H9 (cell line): ENCODE measurements at regions not wholly inside any gene's neighbourhood (a gene's known extent, or its start where the extent isn't known, plus 50 kb on each side); places are given as distances from the start of the nearest gene placed in this dataset.
A peak's percentile ranks its signal among the peaks of the same experiment; 100 is the strongest.

Experiments
- DNase-seq: peaks from one replicate; pipeline ENCODE4 v3.0.0-alpha.2; 2017
- H2AFZ ChIP-seq: one replicate; pipeline ENCODE4 v1.6.1; 2013; ENCODE audit warnings: mild to moderate bottlenecking, low read length, control low read depth, moderate library complexity
- H2AK5ac ChIP-seq: 2 replicates; pipeline ENCODE4 v1.6.1; 2013; ENCODE audit warnings: low read length, control low read depth, mixed read lengths; ENCODE audit not compliant: insufficient read length
- H2BK120ac ChIP-seq: one replicate; pipeline ENCODE4 v1.6.1; 2013; ENCODE audit warnings: low read depth, mild to moderate bottlenecking, low read length, control low read depth, inconsistent platforms; ENCODE audit not compliant: poor library complexity, severe bottlenecking
- H2BK12ac ChIP-seq: 2 replicates; pipeline ENCODE4 v1.6.1; 2013; ENCODE audit warnings: low read length, control low read depth, mixed read lengths, low read depth; ENCODE audit not compliant: insufficient read length
- H2BK15ac ChIP-seq: 2 replicates; pipeline ENCODE4 v1.6.1; 2013; ENCODE audit warnings: low read depth, low read length, control low read depth
- H2BK20ac ChIP-seq: one replicate; pipeline ENCODE4 v1.6.1; 2013; ENCODE audit warnings: low read depth, mild to moderate bottlenecking, low read length, control low read depth, inconsistent platforms; ENCODE audit not compliant: poor library complexity, severe bottlenecking
- H2BK5ac ChIP-seq: 2 replicates; pipeline ENCODE4 v1.6.1; 2013; ENCODE audit warnings: low read length, control low read depth, mixed read lengths; ENCODE audit not compliant: insufficient read length
- H3K14ac ChIP-seq: 2 replicates; pipeline ENCODE4 v1.6.1; 2013; ENCODE audit warnings: low read length, control low read depth; ENCODE audit not compliant: insufficient read depth
- H3K18ac ChIP-seq: 2 replicates; pipeline ENCODE4 v1.6.1; 2013; ENCODE audit warnings: low read depth, mild to moderate bottlenecking, mixed read lengths, low read length, control low read depth; ENCODE audit not compliant: insufficient read length
- H3K23ac ChIP-seq: 2 replicates; pipeline ENCODE4 v1.6.1; 2013; ENCODE audit warnings: low read length, control low read depth, mixed read lengths, low read depth; ENCODE audit not compliant: insufficient read length
- H3K23me2 ChIP-seq: 2 replicates; pipeline ENCODE4 v1.6.1; 2013; ENCODE audit warnings: low read depth, mild to moderate bottlenecking, mixed read lengths, low read length, control low read depth; ENCODE audit not compliant: insufficient read length, poor library complexity, severe bottlenecking
- H3K27ac ChIP-seq: 2 replicates; pipeline ENCODE4 v1.5.1; 2013; ENCODE audit warnings: low read length, control low read depth, mixed read lengths, low read depth; ENCODE audit not compliant: insufficient read length
- H3K27me3 ChIP-seq: 2 replicates; pipeline ENCODE4 v1.6.1; 2013; ENCODE audit warnings: low read length, control low read depth, inconsistent platforms; ENCODE audit not compliant: insufficient read depth
- H3K4ac ChIP-seq: 2 replicates; pipeline ENCODE4 v1.6.1; 2013; ENCODE audit warnings: low read depth, mild to moderate bottlenecking, control low read depth, inconsistent platforms, low read length, moderate library complexity
- H3K4me1 ChIP-seq: 2 replicates; pipeline ENCODE4 v1.6.1; 2013; ENCODE audit warnings: low read length, control low read depth, inconsistent platforms; ENCODE audit not compliant: insufficient read depth
- H3K4me2 ChIP-seq: 2 replicates; pipeline ENCODE4 v1.6.1; 2013; ENCODE audit warnings: low read length, control low read depth, mixed read lengths; ENCODE audit not compliant: insufficient read length, insufficient read depth
- H3K56ac ChIP-seq: 2 replicates; pipeline ENCODE4 v1.6.1; 2013; ENCODE audit warnings: low read depth, mild to moderate bottlenecking, mixed read lengths, low read length, control low read depth; ENCODE audit not compliant: insufficient read length
- H3K79me1 ChIP-seq: 2 replicates; pipeline ENCODE4 v1.6.1; 2013; ENCODE audit warnings: low read depth, mild to moderate bottlenecking, moderate library complexity, low read length, control low read depth, inconsistent platforms; ENCODE audit not compliant: insufficient read depth, poor library complexity, severe bottlenecking
- H3K79me2 ChIP-seq: 2 replicates; pipeline ENCODE4 v1.6.1; 2013; ENCODE audit warnings: low read length, control low read depth, inconsistent platforms; ENCODE audit not compliant: insufficient read depth
- H3K9ac ChIP-seq: 2 replicates; pipeline ENCODE4 v1.6.1; 2013; ENCODE audit warnings: low read length, control low read depth, mixed read lengths; ENCODE audit not compliant: insufficient read length; ENCODE audit errors: extremely low read depth
- H3K9me3 ChIP-seq: one replicate; pipeline ENCODE4 v1.6.1; 2013; ENCODE audit warnings: low read depth, low read length, inconsistent platforms; ENCODE audit not compliant: control insufficient read depth
- H3T11ph ChIP-seq: one replicate; pipeline ENCODE4 v1.6.1; 2013; ENCODE audit warnings: mild to moderate bottlenecking, low read length, control low read depth, inconsistent platforms
- H4K20me1 ChIP-seq: one replicate; pipeline ENCODE4 v1.6.1; 2013; ENCODE audit not compliant: control insufficient read depth, insufficient read length, insufficient read depth
- H4K5ac ChIP-seq: 2 replicates; pipeline ENCODE4 v1.6.1; 2013; ENCODE audit warnings: low read depth, mild to moderate bottlenecking, mixed read lengths, low read length, control low read depth; ENCODE audit not compliant: insufficient read length
- H4K8ac ChIP-seq: replicated peaks from 2 replicates; pipeline ENCODE4 v1.6.1; 2013; ENCODE audit warnings: low read length, control low read depth, mixed read lengths, low read depth; ENCODE audit not compliant: insufficient read length
- H4K91ac ChIP-seq: 2 replicates; pipeline ENCODE4 v1.6.1; 2013; ENCODE audit warnings: low read depth, mild to moderate bottlenecking, moderate library complexity, mixed read lengths, low read length, control low read depth; ENCODE audit not compliant: insufficient read length
- H3K27ac Mint-ChIP-seq, 3 experiments: 2 replicates in 2 of 3; 3 replicates in 1 of 3; pipeline ENCODE4 v1.8.0; 2020 to 2021; ENCODE audit warnings: mixed read lengths in 3 of 3, mild to moderate bottlenecking in 1 of 3, moderate library complexity in 1 of 3
- H3K27me3 Mint-ChIP-seq: 2 replicates; pipeline ENCODE4 v1.8.0; 2021; ENCODE audit warnings: low read depth, mild to moderate bottlenecking, moderate library complexity, mixed read lengths
- H3K36me3 Mint-ChIP-seq, 3 experiments: 2 replicates in 2 of 3; 3 replicates in 1 of 3; pipeline ENCODE4 v1.8.0; 2020 to 2021; ENCODE audit warnings: low read depth in 3 of 3, mixed read lengths in 3 of 3; ENCODE audit not compliant: insufficient read depth in 1 of 3
- H3K4me1 Mint-ChIP-seq, 2 experiments: 2 replicates each; pipeline ENCODE4 v1.8.0; 2020; ENCODE audit warnings: mixed read lengths in 2 of 2
- H3K4me3 Mint-ChIP-seq, 2 experiments: 2 replicates in 1 of 2; 3 replicates in 1 of 2; pipeline ENCODE4 v1.8.0; 2020 to 2021; ENCODE audit warnings: mild to moderate bottlenecking in 2 of 2, mixed read lengths in 2 of 2, moderate library complexity in 1 of 2
- H3K9me3 Mint-ChIP-seq, 2 experiments: 2 replicates in 1 of 2; 3 replicates in 1 of 2; pipeline ENCODE4 v1.8.0; 2020; ENCODE audit warnings: mild to moderate bottlenecking in 2 of 2, mixed read lengths in 2 of 2, moderate library complexity in 1 of 2
- CTCF ChIP-seq: fragments of 200-600 bp; sonication (generic); conservative IDR thresholded peaks from 3 replicates; pipeline ENCODE4 v1.8.0; 2021; ENCODE audit warnings: antibody characterized with exemption, mild to moderate bottlenecking
- WGBS: extraction: QIAGEN DNeasy Blood & Tissue Kit; methylation state at CpG from one replicate; pipeline ENCODE4 v1.1.7; 2013; ENCODE audit warnings: missing lambda C conversion rate, low lambda C conversion rate, mixed read lengths; ENCODE audit not compliant: insufficient read length; ENCODE audit errors: extremely low coverage; 5-methylcytosine and 5-hydroxymethylcytosine counted together

- H3K18ac ChIP-seq, result no peak overlapping the region
- TF ChIP-seq CTCF, result peak; percentile 82
- H3K4ac ChIP-seq, result no peak overlapping the region
- H3K4me2 ChIP-seq, result no peak overlapping the region
- H3K9me3 ChIP-seq, result no peaks in the 10 kb centered on the region
- Mint-ChIP-seq H3K27me3 (peaks cover 12% of the 10 kb centered on the region), H3K4me1 (peaks cover 16 to 18% of the 10 kb centered on the region in 2 experiments), H3K4me3 (no peak overlapping the region), H3K27ac (no peak overlapping the region), H3K36me3 (no peaks in the 10 kb centered on the region), H3K9me3 (peaks cover 0 to 4% of the 10 kb centered on the region in 2 experiments; a peak in 1 of 5 replicates)
- no peak overlapping the region for H3T11ph ChIP-seq
- no peaks in the 10 kb centered on the region for H4K20me1 ChIP-seq
- H3K4me1 ChIP-seq, result no peaks in the 10 kb centered on the region; the same call in 1 of the 2 replicates
- H3K9ac ChIP-seq, result no peak overlapping the region
- H3K27me3 ChIP-seq, result no peaks in the 10 kb centered on the region
- H4K5ac ChIP-seq, result no peak overlapping the region
- H4K91ac ChIP-seq, result no peak overlapping the region
- H2AK5ac ChIP-seq, result no peak overlapping the region
- WGBS, result no CpG with 5 or more reads among the region's 21 CpGs
- H3K27ac ChIP-seq, result no peak overlapping the region
- H2BK15ac ChIP-seq, result no peak overlapping the region
- no peaks in the 10 kb centered on the region for H3K23me2 ChIP-seq
- no peak overlapping the region for H4K8ac ChIP-seq
- H3K56ac ChIP-seq, result no peak overlapping the region
- no peak overlapping the region for H2BK120ac ChIP-seq
- no peaks in the 10 kb centered on the region for H3K79me2 ChIP-seq
- no peak overlapping the region for H3K14ac ChIP-seq
- no peak overlapping the region for H2BK20ac ChIP-seq
- H2AFZ ChIP-seq, result no peak overlapping the region
- no peak overlapping the region for H2BK12ac ChIP-seq
- H3K23ac ChIP-seq, result no peak overlapping the region
- H3K79me1 ChIP-seq, result no peaks in the 10 kb centered on the region
- H2BK5ac ChIP-seq, result no peak overlapping the region
- DNase-seq, result peak; percentile 64
These were observed 173.6 kb downstream of the IRF8 start for GRCh38 chr16:86072328-86073102.
